T-cell (primary cell): ENCODE measurements at regions not wholly inside any gene's neighbourhood (a gene's known extent, or its start where the extent isn't known, plus 50 kb on each side); places are given as distances from the start of the nearest gene placed in this dataset.

Experiments
- ATAC-seq, 4 experiments: fragments of 200-7000 bp in 3 of 4; fragments of 150-1000 bp in 1 of 4; cut with Tn5 transposase; replicated peaks in 1 of 4; 1 replicate in 3 of 4; 2 replicates in 1 of 4; pipeline ENCODE4 v1.10.0; 2021; ENCODE audit warnings: moderate library complexity in 3 of 4, mild to moderate bottlenecking in 2 of 4, moderate number of reproducible peaks in 1 of 4
- CTCF ChIA-PET, 2 donors: fragments of 300-600 bp; sonication (Branson Sonifier 250); formaldehyde crosslinking; loops; one replicate each; lab custom pipeline; 2022; ENCODE audit warnings: antibody characterized with exemption in 2 of 2; lab: Charles Lee
- POLR2A ChIA-PET, 2 donors: fragments of 300-600 bp; sonication (Branson Sonifier 250); formaldehyde crosslinking; loops; one replicate each; lab custom pipeline; 2022; ENCODE audit warnings: antibody characterized with exemption in 2 of 2; lab: Charles Lee
- DNase-seq, 35 experiments: peaks; one replicate each; pipeline versions ENCODE4 v3.0.0 to v3.0.0-alpha.2; 2013 to 2023
- H3K27ac ChIP-seq: one replicate; pipeline ENCODE4 v1.5.1; 2013; ENCODE audit warnings: low read length
- H3K27me3 ChIP-seq, 2 experiments: replicated peaks in 1 of 2; 1 replicate in 1 of 2; 2 replicates in 1 of 2; pipeline versions ENCODE4 v1.6.1 to v1.7.0; 2013; ENCODE audit warnings: low read length in 1 of 2, mixed read lengths in 1 of 2; ENCODE audit not compliant: control insufficient read depth in 2 of 2, insufficient read depth in 2 of 2; ENCODE audit errors: extremely low read depth in 1 of 2
- H3K36me3 ChIP-seq, 2 donors: 1 replicate in 1 of 2; 2 replicates in 1 of 2; pipeline versions ENCODE4 v1.6.1 to v1.7.0; 2013; ENCODE audit warnings: low read length in 1 of 2; ENCODE audit not compliant: control insufficient read depth in 2 of 2, insufficient read depth in 1 of 2; ENCODE audit errors: extremely low read depth in 1 of 2
- H3K4me1 ChIP-seq, 2 experiments: 1 replicate in 1 of 2; 2 replicates in 1 of 2; pipeline versions ENCODE4 v1.6.1 to v1.7.0; 2013; ENCODE audit warnings: low read length in 2 of 2, mixed read lengths in 1 of 2; ENCODE audit not compliant: insufficient read depth in 2 of 2, control insufficient read depth in 1 of 2; ENCODE audit errors: extremely low read depth in 1 of 2
- H3K4me3 ChIP-seq, 2 donors: 1 replicate in 1 of 2; 2 replicates in 1 of 2; pipeline versions ENCODE4 v1.5.1 to v1.7.0; 2013; ENCODE audit warnings: mild to moderate bottlenecking in 2 of 2, low read length in 1 of 2, moderate library complexity in 1 of 2; ENCODE audit not compliant: control insufficient read depth in 1 of 2; ENCODE audit errors: extremely low read depth in 1 of 2
- H3K9me3 ChIP-seq: 2 replicates; pipeline ENCODE4 v1.7.0; 2013
- H3K27ac Mint-ChIP-seq, 2 donors: one replicate each; pipeline ENCODE4 v1.8.0; 2020 to 2021; ENCODE audit warnings: mild to moderate bottlenecking in 2 of 2, mixed read lengths in 2 of 2
- H3K27me3 Mint-ChIP-seq, 2 donors: one replicate each; pipeline ENCODE4 v1.8.0; 2021 to 2022; ENCODE audit warnings: mixed read lengths in 2 of 2
- H3K36me3 Mint-ChIP-seq: one replicate; pipeline ENCODE4 v1.8.0; 2021; ENCODE audit warnings: mixed read lengths
- H3K4me1 Mint-ChIP-seq, 3 donors: one replicate each; pipeline ENCODE4 v1.8.0; 2020 to 2022; ENCODE audit warnings: mixed read lengths in 3 of 3, mild to moderate bottlenecking in 1 of 3
- H3K4me3 Mint-ChIP-seq, 3 donors: one replicate each; pipeline ENCODE4 v1.8.0; 2020 to 2022; ENCODE audit warnings: mild to moderate bottlenecking in 3 of 3, mixed read lengths in 3 of 3, moderate library complexity in 3 of 3
- H3K9me3 Mint-ChIP-seq, 3 donors: one replicate each; pipeline ENCODE4 v1.8.0; 2020 to 2022; ENCODE audit warnings: mixed read lengths in 3 of 3
- WGBS: methylation state at CpG from one replicate; pipeline ENCODE4 v1.1.5; 2013; ENCODE audit warnings: missing lambda C conversion rate; ENCODE audit not compliant: insufficient coverage; 5-methylcytosine and 5-hydroxymethylcytosine counted together

DNA sequence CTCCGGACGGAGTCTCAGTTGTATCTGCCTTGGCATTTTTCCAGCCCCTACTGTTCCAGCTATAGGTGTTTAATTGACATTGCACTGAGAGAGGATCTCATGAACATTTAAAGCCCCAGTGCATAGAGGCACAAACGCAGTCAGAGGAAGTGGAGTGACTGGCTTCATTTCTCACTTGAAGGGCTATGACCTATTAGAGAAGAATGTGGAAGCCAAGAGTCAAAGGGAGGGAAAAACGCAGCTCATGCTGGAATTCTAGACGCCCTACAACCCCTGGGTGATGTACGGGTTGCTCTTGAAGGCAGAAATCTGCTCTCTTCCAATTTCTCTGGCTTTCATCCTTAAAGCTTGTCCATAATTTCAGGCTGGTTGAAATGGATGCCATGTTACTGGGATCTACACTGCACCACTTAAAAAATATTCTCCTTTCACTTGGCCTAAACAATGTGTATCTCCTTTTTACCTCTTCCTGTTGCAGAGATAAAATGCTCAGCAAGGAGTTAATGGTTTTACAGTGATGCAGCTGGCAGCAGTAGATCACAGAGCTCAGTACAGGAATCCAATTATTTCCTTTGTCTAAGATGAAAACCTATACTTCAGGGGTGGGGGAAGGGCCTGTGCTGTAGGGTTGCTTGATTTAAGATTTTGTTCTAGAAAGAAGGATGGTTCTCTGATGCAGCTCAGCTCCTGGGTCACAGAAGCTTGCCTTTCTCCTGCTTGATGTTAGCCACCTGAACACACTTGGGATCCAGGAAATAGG lies 61.8 kb upstream of the MAMDC2 start:
- ATAC-seq = no peak
- Mint-ChIP-seq H3K9me3 (no peaks in the 10 kb centered on the region), H3K36me3 (no peaks in the 10 kb centered on the region), H3K4me1 (no peaks in the 10 kb centered on the region), H3K27me3 (peaks cover 11 to 13% of the 10 kb centered on the region in 2 donors), H3K4me3 (no peak overlapping the region), H3K27ac (no peak overlapping the region)
- DNase-seq = no peak
- Histone ChIP-seq H3K27ac (no peak overlapping the region), H3K27me3 (no peaks in the 10 kb centered on the region), H3K4me1 (no peaks in the 10 kb centered on the region), H3K9me3 (no peaks in the 10 kb centered on the region), H3K4me3 (no peak overlapping the region), H3K36me3 (no peaks in the 10 kb centered on the region)
- ChIA-PET POLR2A (no interaction called here), CTCF (no interaction called here)
- WGBS = 67% methylated on average over 1 of the region's 6 CpGs

DNA sequence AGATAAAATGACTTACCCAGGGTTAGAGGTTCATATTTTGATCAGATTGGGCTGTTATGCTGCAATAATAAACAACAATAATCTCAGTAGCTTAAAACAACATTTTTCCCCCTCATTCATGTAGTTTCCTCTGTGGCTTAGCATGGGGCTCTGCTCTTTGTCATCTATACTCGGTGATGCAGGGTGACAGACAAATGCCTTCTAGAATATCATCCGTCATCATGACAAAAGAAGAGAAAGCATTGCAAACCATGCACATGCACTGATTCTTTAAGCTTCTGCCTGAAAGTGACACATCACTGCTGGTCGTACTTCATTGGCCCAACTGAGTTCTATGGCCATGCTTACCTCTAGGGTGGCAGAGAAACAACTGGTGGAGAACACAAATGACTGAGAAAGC lies 58.8 kb upstream of the MAMDC2 start:
- Mint-ChIP-seq H3K36me3 (no peaks in the 10 kb centered on the region), H3K4me3 (no peak overlapping the region), H3K4me1 (no peaks in the 10 kb centered on the region), H3K9me3 (no peaks in the 10 kb centered on the region), H3K27ac (no peak overlapping the region), H3K27me3 (peaks cover 12 to 28% of the 10 kb centered on the region in 2 donors)
- DNase-seq = no peak
- CTCF ChIA-PET = no interaction called here
- Histone ChIP-seq H3K4me3 (no peak overlapping the region), H3K27ac (no peak overlapping the region), H3K36me3 (no peaks in the 10 kb centered on the region), H3K9me3 (no peaks in the 10 kb centered on the region), H3K27me3 (no peaks in the 10 kb centered on the region), H3K4me1 (no peaks in the 10 kb centered on the region)
- whole genome bisulfite sequencing = 85% methylated on average over 3 of the region's 3 CpGs
- ATAC-seq = no peak
- POLR2A ChIA-PET = no interaction called here

DNA sequence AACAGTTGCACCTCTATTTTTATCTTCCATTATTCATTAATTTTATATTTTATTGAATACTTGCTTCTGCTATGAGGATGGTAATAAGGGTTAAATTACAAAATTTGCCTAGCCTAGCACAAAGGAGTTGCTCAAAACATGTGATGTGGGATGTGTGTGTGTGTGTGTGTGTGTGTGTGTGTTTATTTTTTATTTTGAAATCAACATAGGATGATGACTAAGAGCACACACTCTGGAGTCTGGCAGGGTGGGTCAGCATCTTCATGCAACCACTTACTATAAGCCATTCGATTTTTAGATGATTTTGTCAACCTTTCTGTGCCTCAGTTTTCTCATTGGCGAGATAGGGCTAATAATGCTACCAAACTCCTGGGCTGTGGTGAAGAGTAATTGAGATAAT lies 57.7 kb upstream of the MAMDC2 start:
- Histone ChIP-seq H3K9me3 (no peaks in the 10 kb centered on the region), H3K27me3 (no peaks in the 10 kb centered on the region), H3K4me1 (no peaks in the 10 kb centered on the region), H3K36me3 (no peaks in the 10 kb centered on the region), H3K27ac (no peak overlapping the region), H3K4me3 (no peak overlapping the region)
- ChIA-PET POLR2A (interaction anchor here in 1 of 2 donors (0.7 kb wide), 1 partner anchor 94 kb away, joined by 4 read pairs; no protein-coding TSS in a partner anchor), CTCF (no interaction called here)
- no peak for DNase-seq
- H3K4me1 Mint-ChIP-seq = no peaks in the 10 kb centered on the region
- H3K4me3 Mint-ChIP-seq = no peak overlapping the region
- no peak for ATAC-seq
- no peak overlapping the region for H3K27ac Mint-ChIP-seq
- peaks cover 13 to 24% of the 10 kb centered on the region in 2 donors for H3K27me3 Mint-ChIP-seq
- 78% methylated on average over 1 of the region's 2 CpGs for WGBS
- H3K36me3 Mint-ChIP-seq = no peaks in the 10 kb centered on the region
- no peaks in the 10 kb centered on the region for H3K9me3 Mint-ChIP-seq

DNA sequence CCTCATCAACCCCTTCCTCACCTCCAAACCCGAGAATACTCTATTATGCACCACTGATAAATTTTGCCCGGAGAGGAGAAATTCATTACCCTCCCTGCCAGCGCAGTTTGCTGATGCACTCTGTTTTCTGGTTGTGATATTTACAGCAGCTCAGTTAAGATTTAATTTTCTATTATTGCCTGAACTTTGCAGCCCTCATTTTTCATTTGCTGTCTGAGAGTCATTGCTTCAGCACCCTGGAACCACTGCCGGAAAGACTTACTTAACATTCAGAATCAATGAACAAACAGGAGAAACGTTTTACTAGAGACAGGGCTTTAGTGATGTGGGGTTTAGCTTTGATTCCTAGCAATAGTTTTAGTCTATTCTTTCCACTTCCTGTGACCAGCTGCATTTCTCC lies 56.7 kb upstream of the MAMDC2 start:
- peaks cover 13 to 24% of the 10 kb centered on the region in 2 donors for H3K27me3 Mint-ChIP-seq
- CTCF ChIA-PET = no interaction called here
- POLR2A ChIA-PET = no interaction called here
- Histone ChIP-seq H3K4me1 (no peaks in the 10 kb centered on the region), H3K9me3 (no peaks in the 10 kb centered on the region), H3K36me3 (no peaks in the 10 kb centered on the region), H3K4me3 (no peak overlapping the region), H3K27ac (no peak overlapping the region), H3K27me3 (no peaks in the 10 kb centered on the region)
- H3K9me3 Mint-ChIP-seq = no peaks in the 10 kb centered on the region
- DNase-seq = no peak
- no CpG with 5 or more reads among the region's 5 CpGs for WGBS
- no peaks in the 10 kb centered on the region for H3K36me3 Mint-ChIP-seq
- no peak overlapping the region for H3K27ac Mint-ChIP-seq
- no peak overlapping the region for H3K4me3 Mint-ChIP-seq
- no peak for ATAC-seq
- H3K4me1 Mint-ChIP-seq = no peaks in the 10 kb centered on the region

DNA sequence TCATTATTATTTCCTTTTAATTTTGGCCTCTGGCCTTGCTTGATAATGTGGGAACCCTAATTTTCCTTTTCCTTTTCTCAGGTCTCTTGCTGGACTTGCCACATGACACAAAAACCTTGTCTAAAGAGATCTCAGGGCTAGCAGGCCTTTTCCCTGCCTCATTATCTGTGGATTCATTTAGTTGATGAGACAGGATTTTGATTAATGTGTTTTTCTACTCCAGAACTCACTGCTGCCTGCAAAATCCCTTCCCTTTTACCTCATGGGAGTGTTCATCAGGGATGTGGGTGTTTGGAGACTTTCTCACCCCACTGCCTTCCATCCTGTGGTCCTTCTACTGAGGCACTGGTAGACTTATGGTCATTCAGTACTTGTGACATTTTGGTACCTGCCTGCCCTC lies 56.2 kb upstream of the MAMDC2 start:
- H3K9me3 Mint-ChIP-seq = no peaks in the 10 kb centered on the region
- Histone ChIP-seq H3K4me3 (no peak overlapping the region), H3K27ac (no peak overlapping the region), H3K9me3 (no peaks in the 10 kb centered on the region), H3K4me1 (no peaks in the 10 kb centered on the region), H3K36me3 (no peaks in the 10 kb centered on the region), H3K27me3 (no peaks in the 10 kb centered on the region)
- H3K27me3 Mint-ChIP-seq = peaks cover 13 to 21% of the 10 kb centered on the region in 2 donors
- H3K27ac Mint-ChIP-seq = no peak overlapping the region
- DNase-seq (no peak), ATAC-seq (no peak)
- CTCF ChIA-PET = no interaction called here
- H3K4me1 Mint-ChIP-seq = no peaks in the 10 kb centered on the region
- H3K4me3 Mint-ChIP-seq = no peak overlapping the region
- POLR2A ChIA-PET = no interaction called here
- no peaks in the 10 kb centered on the region for H3K36me3 Mint-ChIP-seq

DNA sequence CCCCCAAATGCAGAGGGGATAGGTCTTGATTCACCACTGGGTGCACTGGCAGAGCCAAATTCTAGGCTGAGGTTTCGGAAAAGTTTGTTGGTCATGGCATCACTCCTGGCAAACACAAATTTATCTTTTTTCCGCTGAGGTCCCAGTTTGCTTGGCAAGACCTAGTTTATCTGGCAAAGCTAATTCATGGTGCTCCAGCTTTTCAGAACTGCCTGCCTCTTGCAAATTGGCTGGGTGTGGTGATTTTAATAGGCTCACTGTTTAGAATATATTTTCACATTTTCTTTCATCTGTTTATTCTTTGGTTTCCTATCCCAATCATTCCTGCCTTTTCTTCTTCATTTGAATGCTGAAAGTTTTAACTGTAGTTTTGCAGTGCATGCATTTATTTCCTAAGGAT lies 50.5 kb upstream of the MAMDC2 start:
- Mint-ChIP-seq H3K4me1 (no peaks in the 10 kb centered on the region), H3K27ac (no peak overlapping the region), H3K4me3 (no peak overlapping the region), H3K9me3 (no peaks in the 10 kb centered on the region), H3K36me3 (no peaks in the 10 kb centered on the region), H3K27me3 (peaks cover 8 to 23% of the 10 kb centered on the region in 2 donors)
- Histone ChIP-seq H3K4me3 (no peak overlapping the region), H3K27ac (no peak overlapping the region), H3K4me1 (no peaks in the 10 kb centered on the region), H3K9me3 (no peaks in the 10 kb centered on the region), H3K27me3 (no peaks in the 10 kb centered on the region), H3K36me3 (no peaks in the 10 kb centered on the region)
- DNase-seq (no peak), ATAC-seq (no peak)
- POLR2A ChIA-PET = no interaction called here
- 79% methylated on average over 2 of the region's 2 CpGs for WGBS
- CTCF ChIA-PET = no interaction called here
